HG02610 (cell line): ENCODE measurements at regions not wholly inside any gene's neighbourhood (a gene's known extent, or its start where the extent isn't known, plus 50 kb on each side); places are given as distances from the start of the nearest gene placed in this dataset.
A peak's percentile ranks its signal among the peaks of the same experiment; 100 is the strongest.

Experiments
- ATAC-seq: cut with Tn5 transposase; IDR thresholded peaks from one replicate; pipeline ENCODE4 v1.9.1; 2021; ENCODE audit warnings: mild to moderate bottlenecking, moderate library complexity; ENCODE audit not compliant: unreplicated experiment

- ATAC-seq = no peak
Measured at GRCh38 chr14:81946834-81947798, 413.5 kb upstream of the SEL1L start.

DNA sequence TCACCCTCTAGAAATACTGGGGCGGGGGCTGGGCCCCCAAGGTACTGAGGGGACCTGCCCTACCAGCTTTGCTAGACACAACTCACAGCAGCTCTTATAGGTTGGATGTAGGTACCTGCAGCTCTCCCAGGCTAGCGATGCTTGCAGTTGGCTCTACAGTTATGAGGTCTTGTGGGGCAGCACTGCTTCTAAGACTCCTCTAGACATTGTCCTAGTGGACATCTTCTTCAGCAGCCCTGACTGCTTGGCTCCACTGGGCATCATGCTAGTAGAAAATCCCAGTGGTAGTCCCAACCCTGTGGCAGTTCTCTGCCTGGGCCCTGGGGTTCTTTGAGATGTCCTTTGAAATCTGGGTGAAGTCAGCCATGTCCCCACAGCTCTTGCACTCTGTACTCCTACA, 419.3 kb upstream of the SEL1L start:
- ATAC-seq = no peak

- no peak for ATAC-seq
Measured at GRCh38 chr14:81953419-81953818, 419.8 kb upstream of the SEL1L start.

DNA sequence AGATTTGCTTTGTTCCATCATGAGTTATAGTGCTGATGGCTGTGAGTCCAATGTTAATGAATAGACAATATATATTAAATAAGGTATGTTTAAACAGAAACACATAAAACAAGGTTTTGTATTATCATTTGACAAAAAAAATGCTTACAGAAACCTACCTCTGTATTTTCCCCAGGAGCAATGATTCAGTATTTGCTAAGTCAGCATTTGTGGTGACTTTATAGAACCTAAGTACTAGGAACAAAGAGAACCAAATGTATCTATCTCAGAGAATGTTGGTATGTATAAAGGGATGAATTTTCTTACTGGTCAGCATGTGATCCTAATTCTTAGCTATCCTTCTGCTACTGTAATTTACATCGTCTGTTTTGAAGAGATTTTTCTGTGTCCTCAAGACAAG, 421.5 kb upstream of the SEL1L start:
- ATAC-seq = no peak

DNA sequence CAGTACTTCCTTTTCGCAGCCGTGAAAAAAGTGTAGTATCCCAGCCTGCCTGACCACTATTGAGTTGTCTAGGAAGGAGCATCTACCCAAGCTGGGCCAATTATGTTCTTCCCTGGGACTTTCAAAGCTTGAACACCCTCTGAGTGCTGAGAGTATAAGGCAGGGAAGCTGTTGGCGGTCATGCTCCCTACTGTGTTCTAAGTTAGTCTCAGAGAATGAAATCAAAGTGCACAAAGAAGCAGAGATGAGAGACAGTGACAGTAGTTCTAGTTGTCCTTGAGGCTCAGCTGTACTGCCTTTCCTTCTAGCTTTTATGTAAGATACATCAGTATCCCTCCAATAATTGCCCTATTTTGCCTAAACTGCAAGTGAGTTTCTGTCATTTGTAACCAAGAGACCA, 427.1 kb upstream of the SEL1L start:
- no peak for ATAC-seq

DNA sequence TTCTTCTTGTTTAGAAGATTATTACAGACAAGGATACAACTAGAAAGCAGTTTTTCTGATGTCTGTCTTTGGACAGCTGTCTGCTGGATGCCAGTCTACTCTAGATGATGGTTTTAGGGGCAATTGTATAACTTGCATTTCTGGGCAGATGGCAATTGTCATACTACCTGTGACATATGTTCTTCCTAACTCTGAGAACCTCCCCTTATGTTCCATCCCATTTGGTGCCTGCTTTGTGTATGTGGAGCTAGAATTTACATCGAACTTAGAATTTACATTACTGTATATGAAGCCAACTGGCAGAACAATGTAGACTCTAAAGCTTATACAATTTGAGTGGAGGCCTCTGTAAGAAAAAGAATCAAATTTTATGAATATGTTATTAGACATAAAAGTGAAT, 430.2 kb upstream of the SEL1L start:
- ATAC-seq = no peak

GRCh38 chr14:81970307-81970706, 436.7 kb upstream of the SEL1L start:
- no peak for ATAC-seq

- ATAC-seq = no peak
Measured at GRCh38 chr14:81971911-81972310, 438.3 kb upstream of the SEL1L start.

- ATAC-seq = no peak
Measured at GRCh38 chr14:81972601-81973000, 438.9 kb upstream of the SEL1L start.

GRCh38 chr14:81974543-81974942, 440.9 kb upstream of the SEL1L start:
- ATAC-seq = no peak

DNA sequence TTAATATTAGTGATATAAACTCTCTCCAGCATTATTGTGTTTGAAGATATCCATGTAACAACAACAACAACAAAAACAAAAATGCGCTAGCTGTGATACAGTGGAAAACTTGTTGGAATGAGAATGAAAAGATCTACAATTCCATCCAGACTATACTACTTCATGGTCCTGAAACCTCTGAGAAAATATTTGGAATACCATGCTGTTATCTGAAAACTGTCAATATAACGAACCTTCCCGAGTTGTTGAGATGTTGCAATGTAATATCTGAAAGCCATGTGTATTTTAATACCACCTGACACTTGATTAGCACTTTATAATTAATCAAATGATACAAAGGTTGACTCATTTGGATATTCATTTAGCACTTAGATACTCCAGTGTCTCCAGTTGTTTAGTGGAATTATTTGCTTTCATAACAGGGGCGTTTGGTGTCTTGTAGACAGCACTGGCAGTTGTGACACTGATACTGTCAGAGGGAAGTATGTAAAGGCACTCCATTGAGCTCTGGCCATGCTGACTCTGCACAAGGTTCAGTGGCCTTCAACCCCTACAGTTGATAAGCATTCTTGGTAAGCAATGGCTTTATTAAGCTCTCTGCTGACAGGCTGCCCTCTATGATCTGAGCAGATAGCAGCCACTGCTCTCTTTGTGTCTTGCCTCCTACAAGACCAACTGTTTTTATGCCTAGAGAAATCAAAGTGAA, 447.1 kb upstream of the SEL1L start:
- ATAC-seq = no peak

- no peak for ATAC-seq
Measured at GRCh38 chr14:81981307-81981675, 447.6 kb upstream of the SEL1L start.

- no peak for ATAC-seq
Measured at GRCh38 chr14:81982046-81982445, 448.4 kb upstream of the SEL1L start.

GRCh38 chr14:81986005-81986404, 452.4 kb upstream of the SEL1L start:
- ATAC-seq = no peak

DNA sequence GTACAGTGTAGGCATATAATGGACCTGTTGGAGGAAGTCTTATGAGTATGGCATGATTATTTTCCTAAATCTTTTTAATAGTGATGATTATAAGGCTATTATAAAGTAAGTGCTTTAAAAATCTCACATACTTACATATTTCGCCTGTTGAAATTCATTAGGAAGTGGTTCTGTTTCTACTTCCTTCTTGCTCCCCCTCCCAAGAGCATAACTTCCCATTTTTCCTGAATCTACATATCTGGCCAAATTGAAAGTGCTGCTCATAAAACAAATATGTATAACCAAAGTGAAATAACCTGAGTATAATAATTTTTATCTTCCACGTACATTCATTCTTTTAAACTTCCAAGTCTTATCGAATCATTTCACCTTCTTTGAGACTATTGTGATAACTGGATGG, 455.6 kb upstream of the SEL1L start:
- no peak for ATAC-seq

DNA sequence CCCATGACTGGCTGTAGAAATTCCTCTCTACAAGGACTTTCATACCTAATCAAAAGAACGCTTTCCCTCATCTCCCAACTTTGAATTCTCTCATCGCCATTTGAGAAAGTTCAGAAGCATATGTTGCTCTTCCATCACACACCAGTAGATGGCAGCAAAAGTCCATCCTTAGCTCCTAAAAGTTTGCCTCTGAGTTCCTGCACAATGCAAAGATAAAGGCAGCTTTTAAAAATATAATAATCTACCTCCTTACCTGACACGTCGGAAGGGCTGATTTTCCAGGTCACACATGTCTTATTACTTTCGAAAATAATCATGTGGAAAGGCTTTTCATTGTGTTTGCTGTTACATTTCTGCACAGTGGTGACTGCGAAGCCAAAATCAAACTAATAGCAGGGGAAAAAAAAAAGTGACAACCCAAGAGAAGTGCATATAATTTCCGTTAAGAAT, 456.7 kb upstream of the SEL1L start:
- ATAC-seq = peak; percentile 71

- no peak for ATAC-seq
Measured at GRCh38 chr14:81991998-81992397, 458.3 kb upstream of the SEL1L start.

DNA sequence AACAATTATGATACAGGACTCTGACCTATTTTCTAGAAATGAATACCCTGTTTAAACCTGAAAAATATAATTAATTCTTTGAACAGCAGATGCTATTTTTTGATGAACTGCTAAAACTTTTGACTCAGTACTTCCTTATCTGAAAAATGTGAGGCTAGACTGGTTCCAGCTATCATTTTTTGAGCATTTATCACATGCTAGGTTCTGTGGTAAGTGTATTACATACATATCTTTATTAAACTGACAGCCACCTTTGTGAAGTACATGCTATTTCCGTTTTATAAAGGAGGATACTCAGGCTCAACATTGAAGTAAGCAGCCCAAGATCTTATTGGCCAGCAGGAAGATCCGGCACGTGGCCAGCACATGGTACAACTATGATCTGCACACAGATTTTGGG, 459.8 kb upstream of the SEL1L start:
- no peak for ATAC-seq

DNA sequence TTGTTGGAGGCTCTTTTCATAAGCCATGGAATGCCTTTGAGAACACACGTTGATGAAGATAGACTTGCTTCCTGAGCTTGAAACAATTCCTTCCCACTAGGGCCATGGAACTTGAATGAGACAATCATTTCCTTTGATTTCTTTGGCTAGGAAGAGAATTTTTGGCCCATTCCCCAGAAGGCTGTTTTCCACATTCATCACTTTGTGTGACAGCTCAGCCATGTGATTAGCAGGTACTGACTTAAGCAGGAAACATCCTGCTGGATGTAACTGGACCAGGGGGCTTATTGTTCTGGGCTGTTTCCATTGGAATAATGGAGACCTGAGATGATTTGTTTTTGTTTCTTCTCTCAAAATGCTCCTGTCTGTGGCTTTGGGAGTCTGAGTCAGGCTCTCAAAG, 469.8 kb upstream of the SEL1L start:
- no peak for ATAC-seq

DNA sequence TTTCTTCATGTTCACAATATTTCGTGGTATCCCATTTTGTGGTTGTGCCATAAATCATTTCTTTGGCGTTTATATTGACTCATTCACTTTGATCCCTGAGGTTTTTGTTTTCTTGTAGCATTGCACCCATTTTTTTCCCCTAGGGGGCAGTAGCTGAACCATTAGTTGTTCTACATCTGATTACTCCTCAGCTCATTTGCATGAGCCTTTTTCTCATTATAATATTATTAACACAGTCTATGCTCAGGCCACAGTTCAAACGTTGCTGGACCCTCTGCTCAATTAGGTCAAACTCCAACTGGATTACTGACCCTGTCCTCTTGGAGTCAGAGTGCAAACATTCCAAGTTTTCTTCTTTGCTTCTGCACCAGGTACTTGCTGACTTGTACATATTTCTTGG, 475.4 kb upstream of the SEL1L start:
- ATAC-seq = no peak

DNA sequence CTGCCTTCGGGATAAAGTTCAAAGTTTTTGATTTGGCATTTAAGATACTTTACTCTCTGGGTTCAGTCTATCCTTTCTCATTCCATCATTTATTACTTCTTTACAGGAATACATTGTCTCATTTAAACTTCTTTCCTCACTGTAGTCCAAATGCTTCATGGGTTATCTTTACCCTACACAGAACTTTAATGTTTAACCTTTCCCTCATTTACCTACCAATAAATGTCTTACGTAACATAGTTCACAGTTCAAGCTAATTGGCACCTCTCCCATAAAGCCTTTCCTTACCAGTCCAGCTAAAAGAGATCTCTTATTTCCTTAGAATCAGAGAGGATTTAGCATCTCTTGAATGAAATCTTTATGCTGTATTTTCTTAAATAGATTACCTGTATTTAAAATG, 476.3 kb upstream of the SEL1L start:
- no peak for ATAC-seq

- no peak for ATAC-seq
Measured at GRCh38 chr14:82011460-82011859, 477.8 kb upstream of the SEL1L start.
